Inflammatory macrophage treated with lipopolysaccharide for 1 hour (primary cell): ENCODE measurements at regions not wholly inside any gene's neighbourhood (a gene's known extent, or its start where the extent isn't known, plus 50 kb on each side); places are given as distances from the start of the nearest gene placed in this dataset.
A peak's percentile ranks its signal among the peaks of the same experiment; 100 is the strongest.

Experiments
- DNase-seq, 2 donors: peaks; one replicate each; pipeline ENCODE4 v3.0.0-alpha.2; 2020 to 2022

- DNase-seq = no peak
Measured at GRCh38 chr1:90650401-90650800, 66.7 kb downstream of the BARHL2 start.

- DNase-seq = no peak
Measured at GRCh38 chr1:90640325-90640724, 76.8 kb downstream of the BARHL2 start.

- DNase-seq = no peak
Measured at GRCh38 chr1:90622666-90623065, 94.4 kb downstream of the BARHL2 start.

DNA sequence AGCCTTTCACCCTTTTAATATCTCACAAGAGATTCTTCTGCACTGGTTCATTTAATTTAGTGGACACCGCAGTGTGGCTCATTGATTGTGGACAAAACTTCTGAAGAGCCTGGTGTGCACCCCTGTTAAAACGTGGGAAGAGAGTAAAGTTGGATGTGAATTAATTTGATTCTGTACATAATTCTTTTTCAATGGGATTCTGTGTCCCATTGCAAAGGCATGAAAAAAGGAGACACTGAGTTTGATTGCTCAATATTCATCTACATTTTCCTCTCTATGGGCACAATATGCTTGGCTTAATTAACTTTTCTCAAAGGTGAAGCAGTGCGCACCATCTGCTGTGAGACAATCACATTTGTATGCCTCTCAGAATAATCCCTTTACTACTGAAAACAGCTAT, 95.1 kb downstream of the BARHL2 start:
- DNase-seq = no peak

DNA sequence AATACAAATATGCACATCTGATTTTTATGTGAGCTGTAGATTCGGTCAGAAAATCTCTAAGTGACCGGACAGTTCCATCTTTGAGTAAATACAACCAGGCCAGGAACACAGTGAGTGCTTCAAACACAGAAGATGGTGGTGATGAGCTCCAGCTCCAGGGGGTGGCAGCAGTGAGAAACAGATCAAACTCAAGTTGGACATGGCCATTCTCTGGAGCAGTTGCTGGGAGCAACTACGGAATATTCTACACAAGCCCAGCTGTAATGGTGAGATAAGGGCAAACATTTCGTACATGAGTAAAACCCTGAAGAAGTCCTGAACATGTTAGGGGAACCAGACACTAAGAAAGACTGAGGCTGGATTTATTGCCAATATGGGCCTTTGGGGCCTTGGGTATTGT, 100.7 kb downstream of the BARHL2 start:
- DNase-seq = no peak

GRCh38 chr1:90614872-90615271, 102.2 kb downstream of the BARHL2 start:
- no peak for DNase-seq

GRCh38 chr1:90613371-90613770, 103.7 kb downstream of the BARHL2 start:
- no peak for DNase-seq

DNA sequence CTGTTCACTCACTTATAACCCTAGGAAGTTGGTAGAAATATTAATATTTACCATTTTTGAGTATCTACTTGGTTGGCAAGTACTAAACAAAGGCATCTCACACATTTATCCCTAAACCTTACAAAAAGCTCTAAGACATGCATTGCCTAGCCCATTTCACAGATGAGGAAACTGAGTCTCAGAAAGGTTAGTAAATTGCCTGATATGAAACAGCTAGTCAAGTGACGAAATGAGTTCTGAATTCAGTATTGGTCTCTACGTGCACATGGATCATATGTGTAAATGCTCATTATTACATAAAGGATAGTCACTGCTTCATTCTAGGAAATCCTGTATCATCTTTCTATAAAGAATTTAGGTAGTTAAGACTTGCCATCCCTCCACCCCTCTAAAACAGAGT, 105.1 kb downstream of the BARHL2 start:
- no peak for DNase-seq

DNA sequence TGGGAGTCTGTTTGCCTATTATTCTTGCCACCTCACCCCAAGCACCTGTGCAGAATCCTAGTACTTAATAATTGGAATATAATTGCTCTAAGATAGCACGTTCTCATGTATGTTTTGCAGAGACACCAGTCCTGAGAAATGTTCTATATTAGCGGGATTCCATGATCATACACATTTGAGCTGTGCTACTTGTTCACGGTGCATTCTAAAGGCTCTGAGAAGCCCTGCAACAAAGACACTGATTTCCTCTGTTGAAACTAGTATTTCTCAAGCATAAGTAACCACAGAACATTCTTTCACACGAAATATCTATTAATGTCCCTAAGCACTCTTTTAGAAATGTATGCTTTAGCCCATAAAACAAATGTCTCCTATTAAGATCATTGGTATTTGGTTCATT, 109.4 kb downstream of the BARHL2 start:
- DNase-seq = no peak

GRCh38 chr1:90605070-90605469, 112.0 kb downstream of the BARHL2 start:
- no peak for DNase-seq

GRCh38 chr1:90593312-90593711, 123.8 kb downstream of the BARHL2 start:
- DNase-seq = no peak

DNA sequence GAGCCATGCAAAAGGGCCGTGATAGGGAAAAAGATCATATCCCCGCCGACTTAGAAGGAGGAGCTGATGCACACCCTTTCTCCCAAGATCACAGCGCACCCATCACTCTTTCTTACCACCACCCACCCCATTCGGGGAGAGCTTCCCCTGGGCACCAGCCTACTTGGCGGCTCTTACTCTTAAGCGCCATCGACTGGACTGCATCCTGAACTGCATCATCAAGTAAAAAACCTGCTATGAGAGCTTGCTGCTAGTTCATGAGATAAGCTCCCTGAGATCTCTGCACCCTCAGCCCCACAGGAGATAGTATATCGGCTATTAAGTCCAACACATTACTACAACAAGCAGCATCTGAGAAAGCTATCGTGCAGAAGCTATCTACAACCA, 125.1 kb downstream of the BARHL2 start:
- no peak for DNase-seq

DNA sequence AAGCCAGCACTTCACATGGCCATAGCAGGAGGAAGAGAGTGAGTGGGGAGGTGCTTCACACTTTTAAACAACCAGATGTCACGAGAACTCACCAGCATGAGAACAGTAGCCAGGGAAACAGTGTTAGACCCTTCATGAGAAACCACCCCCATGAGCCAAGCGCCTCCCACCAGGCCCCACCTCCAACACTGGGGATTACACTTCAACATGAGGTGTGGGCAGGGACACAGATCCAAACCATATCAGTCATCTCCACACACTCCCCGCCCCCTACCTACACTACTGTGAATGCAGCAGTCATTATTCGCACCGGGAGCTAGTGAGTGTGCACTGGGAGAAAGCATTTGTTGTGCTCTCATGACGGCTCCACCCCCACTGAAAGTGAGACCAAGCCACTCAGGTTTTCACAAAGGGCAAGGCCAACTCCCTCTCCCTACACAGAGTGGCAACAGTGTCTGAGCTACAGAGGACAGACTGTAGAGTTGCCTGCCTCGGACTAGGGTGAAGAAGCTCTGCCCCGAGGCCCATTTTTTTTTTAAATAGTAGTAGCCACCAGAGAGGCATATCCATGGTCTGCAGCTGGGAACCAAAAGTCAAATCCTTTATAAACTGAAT, 125.6 kb downstream of the BARHL2 start:
- no peak for DNase-seq

- no peak for DNase-seq
Measured at GRCh38 chr1:90580176-90580575, 136.9 kb downstream of the BARHL2 start.

DNA sequence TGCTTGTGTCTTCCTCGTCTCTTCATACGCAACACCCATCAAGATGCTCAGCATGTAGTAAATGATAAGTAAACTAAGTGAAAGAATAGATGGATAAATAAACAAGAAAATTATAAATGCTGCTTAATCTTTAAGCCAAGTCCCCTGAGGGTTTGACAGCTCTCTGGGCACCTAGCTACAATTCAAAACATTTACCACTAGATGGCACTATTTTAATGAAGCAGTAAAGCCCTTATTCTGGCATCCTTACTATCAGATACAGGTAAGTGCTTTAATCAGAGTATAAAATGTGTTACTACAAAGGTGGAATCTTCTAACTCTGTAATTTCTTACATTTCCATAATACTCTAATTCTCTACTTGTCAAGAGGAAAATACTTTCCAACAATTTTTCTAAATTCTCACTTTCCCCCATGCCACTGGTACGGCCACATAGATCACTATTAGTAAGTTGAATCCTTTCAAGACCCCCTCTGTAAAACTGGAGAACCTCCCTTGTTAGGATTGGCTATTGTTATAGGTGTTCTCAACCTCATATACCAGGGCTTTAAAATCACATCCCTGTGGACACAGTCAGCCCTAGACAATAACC, 137.8 kb downstream of the BARHL2 start:
- DNase-seq = peak; percentile 4 to 58

GRCh38 chr1:90574692-90575370, 142.3 kb downstream of the BARHL2 start:
- no peak for DNase-seq

GRCh38 chr1:90573736-90574135, 143.4 kb downstream of the BARHL2 start:
- DNase-seq = no peak

GRCh38 chr1:90572446-90572845, 144.7 kb downstream of the BARHL2 start:
- no peak for DNase-seq

- DNase-seq = no peak
Measured at GRCh38 chr1:90568436-90568835, 148.7 kb downstream of the BARHL2 start.

- DNase-seq = no peak
Measured at GRCh38 chr1:90564164-90564563, 152.9 kb downstream of the BARHL2 start.

- no peak for DNase-seq
Measured at GRCh38 chr1:90562892-90563291, 154.2 kb downstream of the BARHL2 start.

DNA sequence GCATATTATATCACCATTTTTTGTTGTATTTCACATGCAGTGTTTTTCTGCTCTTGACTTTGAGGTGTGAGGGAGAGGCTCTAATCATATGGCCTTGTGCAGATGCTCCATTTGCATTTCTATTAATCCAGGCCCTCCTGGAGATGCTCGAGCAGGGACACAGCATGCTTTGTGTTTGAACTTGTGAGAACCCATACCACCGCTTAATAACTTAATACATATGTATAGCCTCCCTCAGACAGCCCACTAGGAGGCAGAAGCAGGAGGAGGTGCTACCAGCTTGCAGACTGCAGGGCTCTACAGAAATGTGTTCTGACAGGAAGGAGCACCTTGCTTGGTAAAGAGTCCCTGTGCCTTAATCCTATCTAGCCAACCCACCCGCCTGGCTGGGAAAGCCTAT, 155.2 kb downstream of the BARHL2 start:
- DNase-seq = no peak

DNA sequence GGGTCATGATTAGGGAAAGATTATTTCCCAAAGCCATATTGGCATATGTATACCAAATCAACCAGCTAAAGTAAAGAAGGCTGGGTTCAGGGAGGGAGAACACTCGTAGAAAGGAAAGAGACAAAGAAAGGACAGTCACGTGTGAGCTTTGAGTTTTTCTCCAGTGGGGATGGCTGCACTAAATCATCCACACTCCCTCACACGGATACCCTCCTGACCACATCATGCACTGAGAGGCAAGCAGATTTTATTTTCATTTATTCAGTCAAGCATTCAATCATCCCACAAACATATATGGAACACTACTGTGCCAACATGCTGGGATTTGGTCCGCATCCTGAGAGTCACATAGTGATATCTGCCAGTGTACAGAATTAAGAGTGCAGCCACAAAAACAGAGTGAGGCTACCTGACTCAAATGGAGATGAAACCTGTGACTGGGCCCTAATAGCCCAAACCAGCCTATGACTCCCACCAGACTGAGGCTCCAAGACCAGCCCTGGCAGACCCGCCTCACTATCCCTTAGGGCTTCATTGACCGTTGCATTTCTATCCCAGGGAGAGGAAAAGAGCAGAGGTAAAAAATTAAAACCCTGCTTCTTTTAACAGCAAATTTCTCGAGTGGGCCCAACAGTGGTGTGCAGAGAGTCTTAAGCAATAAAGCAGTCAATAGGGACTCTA, 155.9 kb downstream of the BARHL2 start:
- DNase-seq = no peak

DNA sequence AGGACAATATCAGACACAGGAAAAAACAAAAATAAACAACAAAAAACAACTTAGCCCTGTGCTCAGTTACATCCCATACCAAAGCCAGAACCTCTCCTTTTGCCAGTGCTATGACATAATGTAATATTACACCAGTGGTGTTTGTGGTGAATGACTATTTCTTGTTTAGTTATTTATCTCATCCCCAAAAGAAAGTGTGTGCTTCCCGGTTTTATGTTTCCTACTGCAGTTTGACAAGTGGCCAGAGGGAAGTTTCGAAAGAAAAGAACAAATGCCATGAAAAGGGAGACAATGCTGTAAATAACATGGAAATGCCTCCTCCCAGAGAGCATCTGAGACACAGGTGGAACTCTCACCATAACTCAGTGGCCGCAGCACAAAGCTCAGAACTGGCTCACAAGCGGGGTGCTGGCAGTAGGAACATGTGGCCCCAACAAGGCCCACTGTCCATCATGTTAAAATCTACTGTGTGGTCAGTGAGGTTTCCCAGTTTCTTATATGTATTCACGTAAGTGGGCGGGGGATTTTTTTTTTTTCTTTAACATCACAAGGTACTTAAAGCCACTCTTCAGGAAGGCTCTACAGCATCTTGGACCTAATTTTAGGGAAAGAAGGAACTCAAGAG, 158.2 kb downstream of the BARHL2 start:
- no peak for DNase-seq
